H1 (cell line): ENCODE measurements at regions not wholly inside any gene's neighbourhood (a gene's known extent, or its start where the extent isn't known, plus 50 kb on each side); places are given as distances from the start of the nearest gene placed in this dataset.

ENCODE experiments used
- BRCA1 ChIP-seq: IDR thresholded peaks from 2 replicates; pipeline ENCODE4 v1.6.1; 2012; ENCODE audit warnings: low read depth, low read length, improper control_type of control experiment
- TCF12 ChIP-seq: IDR thresholded peaks from 2 replicates; pipeline ENCODE4 v1.6.1; 2011; ENCODE audit warnings: low read depth, mild to moderate bottlenecking, low read length

GRCh38 chr11:129691142-129691541 lies 124.5 kb upstream of the TMEM45B start (continued):
- TF ChIP-seq BRCA1 (no peak), TCF12 (no peak)
